ENCODE measurements at regions not wholly inside any gene's neighbourhood (a gene's known extent, or its start where the extent isn't known, plus 50 kb on each side); places are given as distances from the start of the nearest gene placed in this dataset.
"Not testable (repeated sequence)": the region's sequence is repeated elsewhere in the genome, so short reads cannot be mapped to it uniquely, and the experiment has no call there.

DNA sequence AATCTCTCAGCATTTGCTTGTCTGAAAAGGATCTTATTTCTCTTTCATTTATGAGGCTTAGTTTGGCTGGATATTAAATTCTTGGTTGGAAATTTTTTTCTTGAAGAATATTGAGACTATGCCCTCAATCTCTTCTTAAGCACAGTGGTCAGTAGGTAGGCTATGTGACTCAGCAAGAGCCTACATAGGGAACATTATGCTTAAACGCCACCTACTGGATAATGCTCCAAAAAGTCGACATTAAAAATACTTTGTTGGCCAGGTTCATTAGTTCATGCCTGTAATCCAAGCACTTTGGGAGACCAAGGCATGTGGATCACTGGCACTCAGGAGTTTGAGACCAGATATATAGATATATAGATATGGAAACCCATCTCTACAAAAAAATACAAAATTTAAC is 678.0 kb upstream of the USP24 start:
- DNase-seq (ENCODE audit: low read depth in 1 of 2, low spot score in 1 of 2): no peak

DNA sequence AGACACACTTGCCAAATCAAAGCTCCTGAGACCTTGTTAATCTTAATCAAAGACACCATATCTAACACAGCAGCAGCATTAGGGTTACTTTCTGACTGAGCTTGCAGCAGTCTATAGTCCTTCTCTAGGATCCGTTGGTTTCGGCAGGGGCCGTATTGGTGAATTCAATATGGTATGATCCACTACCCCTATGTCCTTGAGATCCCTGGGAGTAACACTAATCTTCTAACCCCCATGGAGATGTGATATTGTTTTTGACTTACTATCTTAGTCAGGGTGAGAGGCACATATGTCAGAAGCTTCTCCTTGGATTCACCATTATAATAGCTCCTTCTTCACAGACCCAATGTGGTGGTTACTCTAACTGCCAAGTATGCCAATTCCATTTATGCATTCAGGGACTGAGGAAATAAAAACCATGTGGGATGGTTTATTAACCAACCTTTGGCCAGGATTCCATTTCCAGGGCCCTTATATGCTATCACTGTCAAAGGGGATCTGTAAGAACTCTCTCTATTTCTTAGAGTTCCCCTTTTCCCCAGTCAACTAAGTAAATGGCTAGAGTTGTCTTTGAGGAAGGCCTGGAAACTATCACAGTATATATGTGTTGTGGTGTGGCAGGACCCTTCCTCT is 673.6 kb upstream of the USP24 start:
- DNase-seq (ENCODE audit: low read depth in 1 of 2, low spot score in 1 of 2): no peak

DNA sequence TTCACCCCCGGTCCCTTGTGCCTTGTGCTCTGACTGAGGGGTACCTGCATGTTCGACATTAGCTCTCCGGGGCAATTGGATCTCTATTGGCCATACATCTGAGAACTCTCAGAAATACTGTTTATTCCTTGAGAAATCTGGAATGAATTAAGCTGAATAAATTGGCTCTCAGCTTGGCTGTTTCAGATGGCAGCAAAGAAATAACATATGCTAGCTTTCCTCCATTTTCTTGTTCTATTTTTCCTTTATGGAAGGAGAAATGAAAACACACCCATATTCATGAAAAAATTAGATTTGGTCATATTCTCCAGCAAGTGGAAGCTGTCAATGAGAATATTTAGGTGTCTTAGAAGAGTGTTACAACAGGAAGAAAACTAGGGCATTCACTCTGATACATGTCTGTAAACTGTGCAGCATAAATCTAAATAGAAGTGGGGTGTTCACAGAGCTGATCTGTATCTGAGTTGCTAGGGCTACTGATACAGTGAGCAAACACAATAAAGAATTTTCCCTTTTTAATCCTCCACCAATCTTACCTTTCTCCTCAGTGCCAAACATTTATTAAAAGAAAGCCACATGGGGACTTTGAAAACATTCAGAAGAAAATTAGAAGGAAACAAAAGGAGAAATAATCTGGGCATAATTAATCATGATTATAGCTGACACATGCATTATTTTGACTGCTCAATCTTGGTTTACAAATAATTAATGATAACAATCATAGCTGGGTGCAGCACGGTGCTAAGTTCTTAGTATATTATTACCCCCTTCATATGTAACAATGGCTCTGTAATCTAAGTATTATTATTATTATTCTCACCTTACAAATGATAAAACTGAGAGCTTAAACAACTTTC is 671.9 kb upstream of the USP24 start:
- DNase-seq (ENCODE audit: low read depth in 1 of 2, low spot score in 1 of 2): no peak

DNA sequence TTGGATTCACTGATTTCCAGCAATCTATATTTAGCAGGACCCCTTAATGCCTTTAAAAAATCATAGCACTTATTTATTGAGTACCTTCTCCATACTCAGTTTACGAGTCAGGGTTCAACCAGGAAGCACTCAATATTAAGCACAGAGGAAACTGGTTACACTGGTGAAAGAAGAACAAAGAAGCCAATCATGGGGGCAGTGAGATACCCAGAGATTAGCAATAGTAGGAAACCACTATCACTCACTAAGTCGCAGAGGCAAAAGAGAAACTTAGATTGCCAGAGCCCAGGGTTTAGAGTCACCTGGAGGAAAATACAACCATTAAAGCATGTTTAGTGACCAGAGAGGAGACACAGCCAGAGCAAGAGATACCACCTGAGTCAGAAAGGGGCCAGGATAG is 670.5 kb upstream of the USP24 start:
- no peak for DNase-seq (ENCODE audit: low read depth in 1 of 2, low spot score in 1 of 2)

DNA sequence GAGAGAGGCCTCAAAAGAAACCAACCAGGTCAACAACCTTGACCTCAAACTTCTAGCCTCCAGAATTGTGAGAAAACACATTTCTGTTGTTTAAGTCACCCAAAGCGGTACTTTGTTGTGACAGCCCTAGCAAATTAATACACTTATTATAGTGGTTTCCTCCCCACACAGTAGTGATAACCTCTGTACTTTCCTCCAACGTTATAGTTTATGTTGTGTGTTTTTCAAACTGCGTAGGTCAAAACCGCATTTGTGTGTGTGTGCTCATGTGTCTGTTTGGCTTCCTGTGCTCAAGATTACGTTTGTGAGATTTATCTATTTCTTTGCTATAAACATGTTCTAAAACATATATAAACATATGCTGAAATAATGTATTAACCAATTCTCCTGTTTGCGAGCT is 667.8 kb upstream of the USP24 start:
- DNase-seq (ENCODE audit: low read depth in 1 of 2, low spot score in 1 of 2): no peak

DNA sequence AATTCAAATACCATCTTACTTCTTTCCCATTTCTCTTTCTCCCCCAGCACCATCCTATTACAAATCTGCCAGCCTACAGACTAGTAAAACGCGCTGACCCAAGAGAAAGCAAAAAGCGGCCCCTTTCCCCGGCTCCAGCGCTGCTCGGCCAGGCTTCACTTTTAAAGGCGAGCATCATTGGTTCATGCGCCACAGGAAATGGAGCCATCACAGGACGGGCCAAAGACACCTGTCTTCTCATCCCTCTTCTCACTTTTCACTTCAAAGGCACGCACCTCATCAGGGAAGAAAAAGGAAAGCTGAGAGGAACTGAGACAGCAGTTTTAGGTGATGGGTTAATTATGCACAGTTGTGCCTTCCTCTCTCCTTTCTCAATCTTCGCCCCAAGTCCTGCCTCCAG is 664.2 kb upstream of the USP24 start:
- no peak for DNase-seq (ENCODE audit: low read depth in 1 of 2, low spot score in 1 of 2)

DNA sequence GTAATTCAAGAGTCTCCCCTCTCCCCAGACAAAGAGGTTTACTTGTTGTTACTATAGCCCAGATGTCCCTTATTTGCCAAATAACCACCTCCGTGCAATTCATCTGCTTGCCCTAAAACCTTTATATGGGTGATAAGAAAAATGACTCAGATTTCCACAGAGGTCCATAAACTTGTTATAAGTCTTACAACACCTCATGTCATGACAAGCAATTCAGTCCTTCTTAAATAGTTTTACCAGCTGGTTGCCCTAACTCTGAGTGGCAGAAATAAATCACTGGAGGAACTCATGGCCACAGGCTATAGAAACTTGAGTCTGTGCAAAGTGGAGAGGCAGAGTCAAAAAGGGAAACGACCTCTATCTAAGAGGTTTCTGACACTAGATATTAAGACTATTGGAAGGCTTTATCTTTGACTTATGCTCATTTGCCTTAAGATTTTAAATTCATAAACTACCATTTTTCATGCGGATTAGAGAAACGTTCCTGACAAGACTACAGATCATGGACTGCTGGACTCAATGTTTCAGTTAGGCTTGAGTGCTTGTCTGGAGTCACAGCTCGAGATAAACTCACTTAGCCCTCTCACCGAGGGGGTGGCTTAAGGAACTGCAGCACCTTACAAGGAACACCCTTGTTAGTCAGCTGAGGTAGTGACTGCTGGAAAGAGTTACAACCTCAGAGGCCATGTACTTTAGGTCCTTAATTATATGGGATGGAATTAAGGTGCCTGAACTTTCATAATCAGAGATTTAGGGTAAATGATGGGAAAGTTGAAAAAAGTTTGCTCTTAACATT is 662.5 kb upstream of the USP24 start:
- DNase-seq (ENCODE audit: low read depth in 1 of 2, low spot score in 1 of 2): no peak

DNA sequence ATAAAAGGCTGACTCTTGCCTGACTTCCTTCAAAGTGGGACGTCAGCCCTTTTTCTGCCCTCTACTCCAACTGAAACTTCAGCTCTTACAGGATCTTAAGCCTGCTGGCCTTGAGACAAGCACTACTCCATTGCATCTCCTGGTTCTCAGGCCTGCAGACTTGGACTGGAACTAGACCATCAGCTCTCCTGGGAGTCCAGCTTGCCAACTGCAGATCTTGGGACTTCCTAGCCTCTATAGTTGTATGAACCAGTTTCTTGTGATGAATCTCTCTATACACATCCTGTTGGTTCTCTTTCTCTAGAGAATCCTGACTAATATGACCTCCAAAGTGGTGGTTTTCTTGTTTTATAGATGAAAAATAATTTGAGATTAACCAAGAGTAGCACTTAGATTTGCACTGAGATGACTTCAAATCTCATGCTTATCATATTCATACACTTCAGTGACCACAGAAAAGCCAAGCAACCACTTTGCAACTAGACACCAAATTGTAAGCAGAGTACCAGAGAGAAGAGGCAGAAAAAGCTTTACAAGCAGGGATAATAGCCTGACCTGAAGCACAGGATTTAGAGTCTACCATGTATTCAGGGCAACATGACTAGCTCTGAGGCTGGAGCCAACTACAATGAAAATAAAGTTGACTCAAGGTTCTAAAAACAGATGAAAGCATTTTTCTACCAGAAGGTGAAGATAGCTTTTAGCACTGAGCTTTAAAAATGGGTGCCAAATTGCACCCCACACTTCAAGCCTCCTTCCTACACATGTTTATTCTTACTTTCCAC is 661.3 kb upstream of the USP24 start:
- no peak for DNase-seq (ENCODE audit: low read depth in 1 of 2, low spot score in 1 of 2)

DNA sequence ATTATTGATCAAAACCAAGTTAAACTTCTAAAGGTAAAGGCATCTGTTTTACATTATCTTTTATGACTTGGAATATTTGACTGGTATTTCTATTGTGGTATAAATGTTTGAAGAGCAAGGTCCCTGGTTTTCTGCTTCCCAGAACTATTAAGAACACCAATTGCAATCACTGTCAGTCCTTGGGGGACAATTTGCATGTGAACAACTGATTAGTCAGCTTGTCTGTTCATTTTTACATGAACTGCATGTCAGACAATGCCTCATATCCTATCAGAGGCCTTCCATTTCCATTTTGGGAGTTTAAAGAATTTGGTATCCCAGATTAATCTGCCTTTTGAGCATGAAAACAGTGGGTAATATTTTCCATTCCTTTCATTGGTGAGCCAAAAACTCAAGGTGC is 654.9 kb upstream of the USP24 start:
- DNase-seq (ENCODE audit: low read depth in 1 of 2, low spot score in 1 of 2): no peak

DNA sequence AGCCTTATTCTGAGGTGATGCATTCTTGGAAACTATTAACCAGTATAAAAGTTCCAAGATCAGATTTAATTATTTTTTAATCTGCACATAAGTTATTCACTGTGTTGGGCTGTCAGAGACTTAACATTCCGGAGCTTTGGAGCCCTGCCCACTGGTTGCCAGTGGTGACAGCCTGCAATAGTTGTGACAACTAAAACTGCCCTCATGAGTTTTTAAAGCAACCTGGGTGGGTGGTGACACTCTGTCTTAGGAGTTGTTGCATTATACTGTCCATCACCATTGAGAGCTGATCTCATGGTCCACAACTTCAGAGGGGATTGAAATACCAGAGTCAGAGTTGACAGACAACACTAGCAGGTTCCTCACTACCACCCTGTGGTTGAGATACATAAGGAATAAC is 653.9 kb upstream of the USP24 start:
- DNase-seq (ENCODE audit: low read depth in 1 of 2, low spot score in 1 of 2): no peak

DNA sequence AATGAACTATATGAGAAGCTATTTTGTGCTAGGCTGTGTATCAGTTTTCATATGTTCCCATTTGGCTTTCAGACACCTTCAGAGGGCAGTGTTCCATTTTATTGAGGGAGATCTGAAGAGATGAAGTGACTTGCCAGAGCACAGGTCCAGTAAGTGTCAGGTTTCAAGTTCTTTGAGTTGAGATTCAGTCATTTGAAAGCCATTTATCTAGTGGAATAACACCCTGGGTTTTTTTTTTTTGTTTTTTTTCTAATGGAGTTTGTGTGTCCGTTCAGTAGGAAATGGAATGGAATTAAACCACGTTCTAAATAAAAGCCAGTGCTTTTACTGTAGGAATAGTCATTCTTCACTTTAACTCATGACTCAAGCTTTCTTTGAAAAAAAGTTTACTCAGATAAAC is 652.9 kb upstream of the USP24 start:
- DNase-seq (ENCODE audit: low read depth in 1 of 2, low spot score in 1 of 2): no peak

DNA sequence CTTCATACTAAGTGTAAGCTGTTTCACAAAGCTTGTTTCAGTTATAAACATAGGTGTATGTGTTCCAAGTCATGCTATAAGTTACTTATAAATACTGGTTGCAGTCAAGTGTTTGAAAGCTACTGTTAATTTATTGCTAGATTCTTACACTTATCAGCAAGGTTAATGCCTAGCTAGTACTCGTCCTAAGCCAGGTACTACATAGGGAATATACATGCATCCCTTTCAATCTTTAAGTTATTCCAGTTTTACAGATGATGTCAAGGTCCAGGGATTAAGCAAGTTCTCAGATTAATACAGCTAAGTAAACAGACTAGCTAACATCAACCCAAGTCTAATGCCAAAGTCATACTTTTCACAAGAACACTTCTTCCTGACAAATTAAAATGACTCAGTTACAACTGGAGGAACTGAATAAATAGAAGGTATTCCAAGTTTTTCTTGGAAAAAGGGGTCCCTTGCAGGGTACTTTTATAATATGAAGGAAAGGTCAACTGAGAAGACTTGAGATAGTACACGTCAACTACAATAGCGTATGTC is 652.2 kb upstream of the USP24 start:
- DNase-seq (ENCODE audit: low read depth in 1 of 2, low spot score in 1 of 2): no peak

DNA sequence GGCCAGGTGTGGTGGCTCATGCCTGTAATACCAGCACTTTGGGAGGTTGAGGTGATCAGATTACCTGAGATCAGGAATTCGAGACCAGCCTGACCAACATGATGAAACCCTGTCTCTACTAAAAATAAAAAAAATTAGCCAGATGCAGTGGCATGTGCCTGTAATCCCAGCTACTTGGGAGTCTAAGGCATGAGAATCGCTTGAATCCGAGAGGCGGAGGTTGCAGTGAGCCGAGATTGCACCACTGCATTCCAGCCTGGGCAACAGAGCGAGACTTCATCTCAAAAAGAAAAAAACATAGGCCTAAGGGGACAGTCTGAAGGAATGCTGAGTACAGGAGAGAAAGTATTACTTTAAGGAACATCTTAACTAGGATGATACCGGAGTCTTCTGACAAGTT is 650.6 kb upstream of the USP24 start:
- DNase-seq (ENCODE audit: low read depth in 1 of 2, low spot score in 1 of 2): not testable (repeated sequence)

DNA sequence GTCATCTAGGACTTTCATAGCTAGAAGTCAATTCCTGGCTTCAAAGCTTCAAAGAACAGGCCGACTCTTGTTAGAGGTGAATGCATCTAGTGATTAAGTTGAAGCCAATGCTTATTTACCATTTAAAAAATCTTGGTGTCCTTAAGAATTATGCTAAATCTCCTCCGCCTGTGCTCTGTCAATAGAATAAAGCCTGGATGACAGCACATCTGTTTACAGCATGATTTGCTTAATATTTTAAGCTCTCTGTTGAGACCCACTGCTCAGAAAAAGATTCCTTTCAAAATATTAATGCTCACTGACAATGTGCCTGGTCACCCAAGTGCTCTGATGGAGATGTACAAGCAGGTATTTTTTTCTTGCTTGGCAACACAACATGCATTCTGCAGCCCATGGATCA is 649.1 kb upstream of the USP24 start:
- DNase-seq (ENCODE audit: low read depth in 1 of 2, low spot score in 1 of 2): no peak

DNA sequence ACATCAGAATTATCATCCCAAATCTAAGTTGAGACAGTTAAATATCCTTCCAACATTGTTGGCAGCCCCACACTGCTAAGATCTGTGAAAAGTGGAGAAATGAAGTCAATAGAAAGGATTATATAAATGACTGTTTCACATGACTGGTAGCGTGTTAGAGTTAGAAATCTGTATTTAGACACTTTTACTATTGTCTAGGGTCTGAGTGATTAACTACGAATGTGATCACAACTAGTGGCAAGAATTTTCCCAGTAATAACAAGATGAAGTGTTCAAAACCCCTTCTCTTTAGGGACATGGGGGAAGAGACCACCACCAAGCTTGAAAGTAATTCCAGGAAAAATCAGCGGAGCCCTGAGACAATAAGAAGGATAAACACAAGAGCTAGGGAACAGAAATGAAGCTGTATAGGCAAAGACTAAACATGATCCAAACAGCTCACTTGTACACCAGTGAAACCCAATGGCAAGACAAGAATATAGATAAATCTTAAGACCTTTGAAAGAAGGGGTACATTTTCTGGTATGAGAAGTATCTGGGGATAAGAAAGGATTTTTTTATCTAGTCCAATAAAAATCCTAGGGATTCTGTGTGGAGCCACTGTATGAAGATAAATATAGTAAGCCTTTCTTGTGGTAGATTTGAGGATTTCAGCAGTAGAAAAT is 646.6 kb upstream of the USP24 start:
- DNase-seq (ENCODE audit: low read depth in 1 of 2, low spot score in 1 of 2): no peak

DNA sequence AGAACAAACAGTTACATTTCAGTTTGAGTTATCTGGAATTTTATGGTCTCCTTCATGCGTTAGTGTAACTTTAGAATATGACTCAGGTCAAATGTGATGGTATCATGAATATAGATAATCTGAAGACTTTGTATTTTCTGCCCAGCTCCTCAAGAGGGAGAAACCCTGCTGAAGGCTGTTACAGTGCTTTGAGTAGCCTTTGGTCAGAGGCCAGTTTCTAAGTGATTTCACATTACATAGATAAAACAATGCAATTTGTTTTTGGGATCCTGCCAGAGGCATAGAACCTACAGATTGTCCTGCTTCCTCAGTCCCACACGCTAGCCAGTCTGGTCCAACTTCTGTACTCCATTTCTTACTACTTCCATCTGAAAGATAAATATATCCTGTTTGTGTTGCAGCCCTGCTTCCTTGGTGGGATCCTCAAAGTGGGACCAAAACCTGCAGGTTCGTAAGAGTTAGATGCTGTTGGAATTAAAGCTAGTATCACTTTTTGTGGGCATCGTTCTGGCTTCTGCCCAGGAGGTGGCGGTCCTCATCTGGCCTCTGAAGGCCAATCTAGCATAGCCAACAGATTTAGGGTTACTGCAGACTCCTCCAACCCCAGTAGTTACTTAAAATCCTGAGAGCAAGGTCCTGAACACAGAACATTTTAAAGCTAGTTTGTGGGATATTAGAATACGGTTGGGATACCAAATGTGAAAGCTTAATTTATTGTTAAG is 645.8 kb upstream of the USP24 start:
- DNase-seq (ENCODE audit: low read depth in 1 of 2, low spot score in 1 of 2): no peak

DNA sequence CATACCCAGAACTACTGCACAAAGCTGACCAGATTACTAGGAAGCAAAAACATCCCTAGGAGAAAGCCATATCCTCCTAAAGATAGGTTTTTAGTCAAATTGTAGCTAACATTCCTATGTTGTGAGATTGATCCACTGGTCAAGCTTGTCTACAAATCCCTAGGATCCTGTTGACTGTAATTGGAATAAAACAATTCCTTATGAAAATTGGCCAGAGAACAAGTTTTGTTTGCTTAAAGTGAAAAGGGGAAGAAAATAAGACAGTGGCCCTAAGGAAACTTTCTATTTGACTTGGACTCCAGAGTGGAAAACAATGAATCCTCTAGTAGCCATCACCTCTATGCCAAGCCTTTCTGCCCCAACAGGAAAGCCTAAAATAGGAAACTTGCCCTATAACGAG is 645.2 kb upstream of the USP24 start:
- no peak for DNase-seq (ENCODE audit: low read depth in 1 of 2, low spot score in 1 of 2)

DNA sequence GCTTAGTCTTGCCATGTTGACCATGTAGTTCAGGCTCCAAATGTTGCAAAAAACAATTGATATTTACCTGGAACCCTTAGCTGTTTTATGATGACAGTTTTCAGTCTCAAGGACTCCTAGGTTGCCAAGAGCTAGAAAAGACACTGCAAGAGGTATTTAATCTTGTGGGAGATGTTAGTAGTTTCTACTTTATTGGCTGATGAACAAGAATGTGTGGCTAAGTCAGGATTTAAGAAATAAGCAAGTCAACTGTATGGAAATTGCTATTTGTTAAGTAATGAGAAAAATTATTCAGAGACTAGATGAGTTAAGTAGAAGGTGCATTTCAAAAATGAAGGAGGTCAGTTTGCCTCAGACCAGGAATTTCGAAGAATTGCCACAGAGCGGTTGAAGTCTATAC is 639.7 kb upstream of the USP24 start:
- no peak for DNase-seq (ENCODE audit: low read depth in 1 of 2, low spot score in 1 of 2)

DNA sequence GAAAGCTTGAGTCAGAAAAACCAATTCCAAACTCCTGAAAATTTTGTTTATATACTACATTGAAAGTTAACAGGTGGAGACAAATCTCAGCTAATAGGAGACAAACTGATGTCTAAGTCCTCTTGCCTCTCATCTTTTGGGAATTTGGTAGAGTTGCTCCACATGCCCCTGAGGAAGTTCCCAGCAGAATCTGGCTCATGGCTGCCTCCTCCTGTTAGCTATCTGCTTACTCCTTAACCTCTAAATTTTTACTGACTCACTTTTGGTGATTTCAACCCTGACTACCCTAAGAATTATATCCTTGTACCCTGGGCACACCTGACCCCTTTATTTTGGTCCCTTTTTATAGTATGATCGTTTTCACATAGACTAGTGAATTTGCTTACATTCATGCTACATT is 633.7 kb upstream of the USP24 start:
- DNase-seq (ENCODE audit: low read depth in 1 of 2, low spot score in 1 of 2): no peak

DNA sequence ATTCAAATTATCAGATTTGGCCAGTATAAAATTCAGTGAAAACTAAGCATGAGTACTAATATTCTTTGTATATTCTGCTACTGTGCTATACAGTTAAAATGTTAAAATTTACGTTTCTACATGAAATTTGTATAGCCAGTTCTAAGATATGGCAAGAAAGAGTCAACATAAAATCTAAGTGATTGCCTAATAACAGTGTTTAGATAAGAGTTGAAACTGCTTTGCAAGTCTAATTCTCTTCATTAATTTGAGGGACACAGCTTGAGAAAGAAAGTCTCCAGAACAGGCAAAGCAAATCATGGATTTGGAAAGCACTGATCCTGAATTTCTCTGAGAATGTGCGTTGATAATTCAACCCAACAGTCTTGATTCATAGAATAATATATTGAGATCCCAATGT is 630.9 kb upstream of the USP24 start:
- DNase-seq (ENCODE audit: low read depth in 1 of 2, low spot score in 1 of 2): no peak

All from stimulated activated CD4-positive, alpha-beta T cell treated with anti-CD3 and anti-CD28 coated beads, Interleukin-15, amount 100 ng/mL, for 1 hour (primary cell).